Peyer's patch (tissue), 4 donors: ENCODE measurements at regions not wholly inside any gene's neighbourhood (a gene's known extent, or its start where the extent isn't known, plus 50 kb on each side); places are given as distances from the start of the nearest gene placed in this dataset.

Experiments used
- POLR2A ChIP-seq, 2 donors: fragments of 450-650 bp; IDR thresholded peaks; one replicate each; pipeline ENCODE4 v1.5.1; 2017; ENCODE audit warnings: antibody characterized with exemption in 2 of 2, mild to moderate bottlenecking in 2 of 2, moderate library complexity in 2 of 2
- TF ChIP-seq, protein P1 (sequence below), 6 experiments: fragments of 450-650 bp in 4 of 6; fragments of 200-600 bp in 2 of 6; sonication (generic) in 1 of 6; IDR thresholded peaks; one replicate each; pipeline ENCODE4 v1.5.1; 2017 to 2019; ENCODE audit warnings: antibody characterized with exemption in 6 of 6, mild to moderate bottlenecking in 3 of 6, moderate library complexity in 1 of 6

- TF ChIP-seq, protein P1, sequence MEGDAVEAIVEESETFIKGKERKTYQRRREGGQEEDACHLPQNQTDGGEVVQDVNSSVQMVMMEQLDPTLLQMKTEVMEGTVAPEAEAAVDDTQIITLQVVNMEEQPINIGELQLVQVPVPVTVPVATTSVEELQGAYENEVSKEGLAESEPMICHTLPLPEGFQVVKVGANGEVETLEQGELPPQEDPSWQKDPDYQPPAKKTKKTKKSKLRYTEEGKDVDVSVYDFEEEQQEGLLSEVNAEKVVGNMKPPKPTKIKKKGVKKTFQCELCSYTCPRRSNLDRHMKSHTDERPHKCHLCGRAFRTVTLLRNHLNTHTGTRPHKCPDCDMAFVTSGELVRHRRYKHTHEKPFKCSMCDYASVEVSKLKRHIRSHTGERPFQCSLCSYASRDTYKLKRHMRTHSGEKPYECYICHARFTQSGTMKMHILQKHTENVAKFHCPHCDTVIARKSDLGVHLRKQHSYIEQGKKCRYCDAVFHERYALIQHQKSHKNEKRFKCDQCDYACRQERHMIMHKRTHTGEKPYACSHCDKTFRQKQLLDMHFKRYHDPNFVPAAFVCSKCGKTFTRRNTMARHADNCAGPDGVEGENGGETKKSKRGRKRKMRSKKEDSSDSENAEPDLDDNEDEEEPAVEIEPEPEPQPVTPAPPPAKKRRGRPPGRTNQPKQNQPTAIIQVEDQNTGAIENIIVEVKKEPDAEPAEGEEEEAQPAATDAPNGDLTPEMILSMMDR (IDR thresholded peaks at IDR 0.05), result no peak
- TF ChIP-seq POLR2A (IDR thresholded peaks at IDR 0.05), result no peak
These were observed 77.5 kb upstream of the TCF4 start for GRCh38 chr18:55665506-55665905.
